ENCODE measurements at regions not wholly inside any gene's neighbourhood (a gene's known extent, or its start where the extent isn't known, plus 50 kb on each side); places are given as distances from the start of the nearest gene placed in this dataset.

DNA sequence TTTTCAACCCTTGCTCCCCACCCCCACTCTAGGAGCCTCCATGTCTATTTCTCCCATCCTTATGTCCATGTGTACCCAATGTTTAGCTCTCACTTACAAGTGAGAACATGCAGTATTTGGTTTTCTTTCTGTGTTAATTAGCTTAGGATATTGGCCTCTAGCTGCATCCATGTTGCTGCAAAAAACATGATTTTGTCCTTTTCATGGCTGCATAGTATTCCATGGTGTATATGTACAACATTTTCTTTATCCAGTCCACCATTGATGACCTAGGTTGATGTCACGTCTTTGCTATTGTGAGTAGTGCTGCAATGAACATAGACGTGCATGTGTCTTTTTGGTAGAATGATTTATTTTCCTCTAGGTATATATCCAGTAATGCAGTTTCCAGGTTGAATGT is 472.8 kb downstream of the ZNF674 start:
- WGBS, 2 experiments = 90 to 100% methylated on average over 2 of the region's 2 CpGs
- H3K27me3 ChIP-seq (ENCODE audit: control insufficient read depth, insufficient read depth, low read length, poor library complexity, severe bottlenecking) = no peaks in the 10 kb centered on the region
- H3K4me1 ChIP-seq (ENCODE audit: control insufficient read depth, insufficient read depth, low read length) = no peaks in the 10 kb centered on the region
- no peaks in the 10 kb centered on the region for H3K36me3 ChIP-seq (ENCODE audit: control insufficient read depth, insufficient read depth, low read length)
- H3K27ac ChIP-seq (ENCODE audit: insufficient read depth, low read depth, low read length, poor library complexity, severe bottlenecking) = no peak overlapping the region
- H3K4me3 ChIP-seq (ENCODE audit: insufficient read depth, low read depth, low read length) = no peak overlapping the region
- no peaks in the 10 kb centered on the region for H3K9me3 ChIP-seq (ENCODE audit: control insufficient read depth, low read length)

GRCh38 chrX:46070421-46070820 is 474.8 kb downstream of the ZNF674 start:
- H3K4me1 ChIP-seq (ENCODE audit: control insufficient read depth, insufficient read depth, low read length) = no peaks in the 10 kb centered on the region
- no peaks in the 10 kb centered on the region for H3K9me3 ChIP-seq (ENCODE audit: control insufficient read depth, low read length)
- H3K27me3 ChIP-seq (ENCODE audit: control insufficient read depth, insufficient read depth, low read length, poor library complexity, severe bottlenecking) = no peaks in the 10 kb centered on the region
- H3K36me3 ChIP-seq (ENCODE audit: control insufficient read depth, insufficient read depth, low read length) = no peaks in the 10 kb centered on the region
- H3K4me3 ChIP-seq (ENCODE audit: insufficient read depth, low read depth, low read length) = no peak overlapping the region
- no peak overlapping the region for H3K27ac ChIP-seq (ENCODE audit: insufficient read depth, low read depth, low read length, poor library complexity, severe bottlenecking)

GRCh38 chrX:46059316-46059715 is 485.9 kb downstream of the ZNF674 start:
- Histone ChIP-seq H3K27ac (ENCODE audit: insufficient read depth, low read depth, low read length, poor library complexity, severe bottlenecking) (no peak overlapping the region), H3K4me1 (ENCODE audit: control insufficient read depth, insufficient read depth, low read length) (no peaks in the 10 kb centered on the region), H3K27me3 (ENCODE audit: control insufficient read depth, insufficient read depth, low read length, poor library complexity, severe bottlenecking) (no peaks in the 10 kb centered on the region), H3K4me3 (ENCODE audit: insufficient read depth, low read depth, low read length) (no peak overlapping the region), H3K36me3 (ENCODE audit: control insufficient read depth, insufficient read depth, low read length) (no peaks in the 10 kb centered on the region), H3K9me3 (ENCODE audit: control insufficient read depth, low read length) (no peaks in the 10 kb centered on the region)
- 92 to 94% methylated on average over 17 of the region's 17 CpGs for WGBS, 2 experiments

- Histone ChIP-seq H3K27me3 (ENCODE audit: control insufficient read depth, insufficient read depth, low read length, poor library complexity, severe bottlenecking) (no peaks in the 10 kb centered on the region), H3K9me3 (ENCODE audit: control insufficient read depth, low read length) (no peaks in the 10 kb centered on the region), H3K4me1 (ENCODE audit: control insufficient read depth, insufficient read depth, low read length) (no peaks in the 10 kb centered on the region), H3K36me3 (ENCODE audit: control insufficient read depth, insufficient read depth, low read length) (no peaks in the 10 kb centered on the region), H3K4me3 (ENCODE audit: insufficient read depth, low read depth, low read length) (no peak overlapping the region), H3K27ac (ENCODE audit: insufficient read depth, low read depth, low read length, poor library complexity, severe bottlenecking) (no peak overlapping the region)
Measured at GRCh38 chrX:46044486-46044885, 500.7 kb downstream of the ZNF674 start.

DNA sequence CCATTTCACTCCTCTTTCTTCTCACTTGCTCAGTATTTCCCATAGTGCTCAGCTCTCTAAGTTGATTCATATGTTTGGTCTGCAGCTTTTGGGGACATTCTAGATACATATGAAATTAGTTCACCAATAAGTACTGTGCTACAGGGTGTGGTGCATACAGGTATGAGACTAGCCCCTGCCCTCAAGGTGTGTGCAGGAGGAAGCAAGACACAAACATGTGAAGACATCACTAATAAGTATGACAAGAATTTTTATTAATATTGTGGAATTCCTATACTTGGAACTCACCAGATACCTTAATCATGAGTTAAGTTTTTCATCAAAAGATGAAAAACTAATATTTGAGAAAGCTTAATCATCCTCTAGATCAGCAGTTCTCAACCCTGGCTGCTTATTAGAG is 505.2 kb downstream of the ZNF674 start:
- Histone ChIP-seq H3K27me3 (ENCODE audit: control insufficient read depth, insufficient read depth, low read length, poor library complexity, severe bottlenecking) (no peaks in the 10 kb centered on the region), H3K36me3 (ENCODE audit: control insufficient read depth, insufficient read depth, low read length) (no peaks in the 10 kb centered on the region), H3K4me1 (ENCODE audit: control insufficient read depth, insufficient read depth, low read length) (no peaks in the 10 kb centered on the region), H3K9me3 (ENCODE audit: control insufficient read depth, low read length) (no peaks in the 10 kb centered on the region), H3K27ac (ENCODE audit: insufficient read depth, low read depth, low read length, poor library complexity, severe bottlenecking) (no peak overlapping the region), H3K4me3 (ENCODE audit: insufficient read depth, low read depth, low read length) (no peak overlapping the region)

DNA sequence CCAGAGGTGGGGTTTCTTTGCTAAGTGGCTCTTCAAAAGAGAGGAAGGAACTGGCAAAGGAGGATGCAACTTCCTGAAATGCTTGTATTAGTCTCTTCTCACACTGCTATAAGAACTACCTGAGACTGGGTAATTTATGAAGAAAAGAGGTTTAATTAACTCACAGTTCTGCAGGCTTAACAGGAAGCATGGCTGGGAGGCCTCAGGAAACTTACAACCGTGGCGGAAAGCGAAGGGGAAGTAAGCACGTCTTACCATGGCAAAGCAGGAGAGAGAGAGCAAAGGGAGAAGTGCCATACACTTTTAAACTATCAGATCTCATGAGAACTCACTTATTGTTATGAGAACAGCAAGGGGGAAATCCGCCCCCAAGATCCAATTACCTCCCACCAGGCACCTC is 505.7 kb downstream of the ZNF674 start:
- Histone ChIP-seq H3K36me3 (ENCODE audit: control insufficient read depth, insufficient read depth, low read length) (no peaks in the 10 kb centered on the region), H3K9me3 (ENCODE audit: control insufficient read depth, low read length) (no peaks in the 10 kb centered on the region), H3K4me3 (ENCODE audit: insufficient read depth, low read depth, low read length) (no peak overlapping the region), H3K27ac (ENCODE audit: insufficient read depth, low read depth, low read length, poor library complexity, severe bottlenecking) (no peak overlapping the region), H3K27me3 (ENCODE audit: control insufficient read depth, insufficient read depth, low read length, poor library complexity, severe bottlenecking) (no peaks in the 10 kb centered on the region), H3K4me1 (ENCODE audit: control insufficient read depth, insufficient read depth, low read length) (no peaks in the 10 kb centered on the region)
- 85 to 96% methylated on average over 4 to 5 of the region's 5 CpGs for WGBS, 2 experiments

DNA sequence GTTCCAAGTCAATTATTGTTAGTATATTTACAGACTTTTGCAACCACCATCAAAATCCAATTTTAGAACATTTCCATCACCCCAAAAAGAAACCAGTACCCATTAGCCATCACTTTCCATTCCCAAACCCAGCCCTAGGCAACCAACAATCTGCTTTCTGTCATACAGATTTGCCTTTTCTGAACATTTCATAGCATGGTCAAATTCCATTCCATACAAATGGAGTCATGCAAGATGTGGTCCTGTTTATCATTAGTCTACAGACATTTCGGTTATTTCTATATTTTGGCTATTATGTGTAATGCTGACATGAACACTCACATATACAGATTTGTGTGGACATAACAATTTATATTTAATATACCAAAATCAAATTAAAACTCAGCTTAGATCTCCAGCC is 508.7 kb downstream of the ZNF674 start:
- H3K4me1 ChIP-seq (ENCODE audit: control insufficient read depth, insufficient read depth, low read length) = no peaks in the 10 kb centered on the region
- no CpG with 5 or more reads among the region's 1 CpG for WGBS, 2 experiments
- no peaks in the 10 kb centered on the region for H3K36me3 ChIP-seq (ENCODE audit: control insufficient read depth, insufficient read depth, low read length)
- H3K9me3 ChIP-seq (ENCODE audit: control insufficient read depth, low read length) = no peaks in the 10 kb centered on the region
- H3K4me3 ChIP-seq (ENCODE audit: insufficient read depth, low read depth, low read length) = no peak overlapping the region
- no peak overlapping the region for H3K27ac ChIP-seq (ENCODE audit: insufficient read depth, low read depth, low read length, poor library complexity, severe bottlenecking)
- no peaks in the 10 kb centered on the region for H3K27me3 ChIP-seq (ENCODE audit: control insufficient read depth, insufficient read depth, low read length, poor library complexity, severe bottlenecking)

GRCh38 chrX:46034868-46035267 is 510.4 kb downstream of the ZNF674 start:
- Histone ChIP-seq H3K36me3 (ENCODE audit: control insufficient read depth, insufficient read depth, low read length) (no peaks in the 10 kb centered on the region), H3K9me3 (ENCODE audit: control insufficient read depth, low read length) (no peaks in the 10 kb centered on the region), H3K27ac (ENCODE audit: insufficient read depth, low read depth, low read length, poor library complexity, severe bottlenecking) (no peak overlapping the region), H3K4me1 (ENCODE audit: control insufficient read depth, insufficient read depth, low read length) (no peaks in the 10 kb centered on the region), H3K4me3 (ENCODE audit: insufficient read depth, low read depth, low read length) (no peak overlapping the region), H3K27me3 (ENCODE audit: control insufficient read depth, insufficient read depth, low read length, poor library complexity, severe bottlenecking) (no peaks in the 10 kb centered on the region)

DNA sequence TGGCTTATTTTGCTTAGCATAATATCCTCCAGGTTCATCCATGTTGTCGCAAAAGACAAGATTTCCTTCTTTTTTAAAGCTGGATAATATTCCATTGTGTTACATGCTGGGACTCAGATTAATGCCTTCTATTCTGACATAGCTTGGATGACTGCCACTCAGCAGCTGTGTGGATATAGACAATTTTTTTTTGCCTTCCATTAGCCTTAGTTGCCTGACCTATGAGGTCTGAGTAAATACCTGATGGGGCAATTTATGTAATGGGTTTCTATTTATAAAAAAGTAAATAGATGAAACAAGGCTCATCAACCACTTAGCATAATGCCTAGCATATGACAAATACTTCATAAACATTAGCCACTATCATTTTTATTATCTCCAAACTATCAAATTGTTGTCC is 515.4 kb downstream of the ZNF674 start:
- 100% methylated on average over 1 of the region's 1 CpG; no CpG with 5 or more reads in 1 of the 2 experiments for WGBS, 2 experiments
- no peak overlapping the region for H3K4me3 ChIP-seq (ENCODE audit: insufficient read depth, low read depth, low read length)

DNA sequence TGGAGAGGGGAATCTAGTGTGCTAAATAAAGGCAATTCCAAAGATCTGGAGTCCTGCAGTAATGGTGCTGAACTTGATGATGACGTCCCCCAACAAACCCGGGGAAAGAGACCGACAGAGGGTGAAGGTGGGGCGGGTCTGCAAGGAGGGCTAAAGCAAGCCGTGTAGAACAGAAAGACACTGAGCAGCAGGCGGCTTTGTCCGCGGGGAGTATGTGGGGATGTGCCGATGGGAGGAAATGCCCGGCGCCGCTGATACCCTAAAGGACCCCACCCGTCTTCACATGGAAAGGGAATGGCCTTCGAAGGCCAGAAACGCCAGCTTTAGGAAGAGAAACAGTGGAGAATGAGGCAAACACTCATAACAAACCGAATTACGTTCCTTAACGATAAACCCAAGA is 528.9 kb downstream of the ZNF674 start:
- no peaks in the 10 kb centered on the region for H3K4me1 ChIP-seq (ENCODE audit: control insufficient read depth, insufficient read depth, low read length)
- H3K36me3 ChIP-seq (ENCODE audit: control insufficient read depth, insufficient read depth, low read length) = no peaks in the 10 kb centered on the region
- no peak overlapping the region for H3K4me3 ChIP-seq (ENCODE audit: insufficient read depth, low read depth, low read length)
- no peaks in the 10 kb centered on the region for H3K9me3 ChIP-seq (ENCODE audit: control insufficient read depth, low read length)
- H3K27me3 ChIP-seq (ENCODE audit: control insufficient read depth, insufficient read depth, low read length, poor library complexity, severe bottlenecking) = no peaks in the 10 kb centered on the region
- H3K27ac ChIP-seq (ENCODE audit: insufficient read depth, low read depth, low read length, poor library complexity, severe bottlenecking) = no peak overlapping the region
- WGBS, 2 experiments = 95 to 97% methylated on average over 18 of the region's 18 CpGs

More for the DNA sequence above, 515.4 kb downstream of the ZNF674 start:
- no peaks in the 10 kb centered on the region for H3K27me3 ChIP-seq (ENCODE audit: control insufficient read depth, insufficient read depth, low read length, poor library complexity, severe bottlenecking)
- H3K27ac ChIP-seq (ENCODE audit: insufficient read depth, low read depth, low read length, poor library complexity, severe bottlenecking) = no peak overlapping the region
- H3K4me1 ChIP-seq (ENCODE audit: control insufficient read depth, insufficient read depth, low read length) = no peaks in the 10 kb centered on the region
- no peaks in the 10 kb centered on the region for H3K36me3 ChIP-seq (ENCODE audit: control insufficient read depth, insufficient read depth, low read length)
- no peaks in the 10 kb centered on the region for H3K9me3 ChIP-seq (ENCODE audit: control insufficient read depth, low read length)

- Histone ChIP-seq H3K9me3 (ENCODE audit: control insufficient read depth, low read length) (no peaks in the 10 kb centered on the region), H3K4me1 (ENCODE audit: control insufficient read depth, insufficient read depth, low read length) (no peaks in the 10 kb centered on the region), H3K36me3 (ENCODE audit: control insufficient read depth, insufficient read depth, low read length) (no peaks in the 10 kb centered on the region), H3K27me3 (ENCODE audit: control insufficient read depth, insufficient read depth, low read length, poor library complexity, severe bottlenecking) (no peaks in the 10 kb centered on the region), H3K4me3 (ENCODE audit: insufficient read depth, low read depth, low read length) (no peak overlapping the region), H3K27ac (ENCODE audit: insufficient read depth, low read depth, low read length, poor library complexity, severe bottlenecking) (no peak overlapping the region)
- 100% methylated on average over 1 of the region's 2 CpGs; no CpG with 5 or more reads in 1 of the 2 experiments for whole genome bisulfite sequencing, 2 experiments
Measured at GRCh38 chrX:46015653-46016052, 529.6 kb downstream of the ZNF674 start.
